ENCODE measurements at regions not wholly inside any gene's neighbourhood (a gene's known extent, or its start where the extent isn't known, plus 50 kb on each side); places are given as distances from the start of the nearest gene placed in this dataset.

DNA sequence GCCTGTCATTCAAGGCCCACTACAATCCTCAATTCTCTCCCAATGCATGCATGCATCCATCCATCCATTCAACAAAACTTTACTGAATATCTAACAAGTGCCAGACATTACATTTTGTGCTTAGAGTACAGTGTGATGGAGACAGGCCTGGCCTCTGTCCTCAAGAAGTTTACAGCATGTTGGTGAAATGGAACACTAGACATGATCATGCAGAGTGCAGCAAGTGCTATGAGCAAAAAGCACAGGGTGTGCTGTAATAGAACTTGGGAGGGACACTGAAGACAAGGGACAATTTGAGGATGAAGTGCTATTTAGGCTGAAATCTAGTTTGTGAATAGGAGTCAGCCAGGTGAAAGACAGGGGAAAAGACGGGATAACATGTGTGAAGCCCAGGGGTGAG lies 347.8 kb downstream of the PTEN start:
- no peak for DNase-seq

DNA sequence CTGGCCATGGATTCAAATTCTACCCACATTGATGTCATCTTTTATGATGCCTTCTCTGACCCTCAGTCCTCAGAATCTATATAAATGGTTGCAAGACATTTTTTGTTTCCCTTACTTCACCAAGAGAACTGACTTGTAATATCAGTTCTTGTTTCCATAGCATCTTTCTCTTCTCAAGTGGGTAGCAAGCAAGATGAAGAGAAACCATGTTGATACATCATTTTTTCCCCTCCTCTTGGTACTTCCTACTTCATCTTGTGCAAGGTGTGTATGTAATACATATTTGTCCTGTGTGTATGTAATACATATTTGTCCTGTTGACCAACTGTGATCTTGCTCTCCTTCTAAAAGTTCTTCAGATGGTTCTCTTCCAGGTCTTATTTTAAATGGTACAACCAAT lies 348.6 kb downstream of the PTEN start:
- DNase-seq = no peak

DNA sequence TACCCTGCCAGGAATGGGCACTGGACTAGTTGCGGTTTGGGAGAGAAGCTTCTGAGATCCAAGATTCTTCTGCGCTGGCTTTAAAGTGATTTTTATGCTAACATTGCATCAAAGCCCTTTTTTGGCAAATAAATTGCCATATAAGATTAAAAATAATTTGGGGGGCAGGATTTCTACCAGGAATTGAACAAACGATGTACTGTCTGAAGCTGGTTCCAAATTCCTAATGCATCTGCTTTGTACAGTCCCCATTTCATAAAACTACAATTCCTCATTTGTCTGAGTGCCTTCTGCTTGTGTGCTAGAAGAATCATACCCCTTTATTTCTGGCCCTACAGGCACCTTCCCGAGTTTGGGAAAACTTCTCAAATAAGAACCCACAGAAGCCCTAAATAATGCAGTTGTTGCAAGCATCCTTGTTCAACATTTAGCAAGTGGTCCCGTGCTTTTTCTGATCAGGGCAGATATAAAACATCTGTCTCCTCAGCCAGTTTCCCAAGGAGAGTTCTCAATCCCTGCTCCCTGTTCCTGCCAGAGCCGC lies 349.7 kb downstream of the PTEN start:
- no peak for DNase-seq

DNA sequence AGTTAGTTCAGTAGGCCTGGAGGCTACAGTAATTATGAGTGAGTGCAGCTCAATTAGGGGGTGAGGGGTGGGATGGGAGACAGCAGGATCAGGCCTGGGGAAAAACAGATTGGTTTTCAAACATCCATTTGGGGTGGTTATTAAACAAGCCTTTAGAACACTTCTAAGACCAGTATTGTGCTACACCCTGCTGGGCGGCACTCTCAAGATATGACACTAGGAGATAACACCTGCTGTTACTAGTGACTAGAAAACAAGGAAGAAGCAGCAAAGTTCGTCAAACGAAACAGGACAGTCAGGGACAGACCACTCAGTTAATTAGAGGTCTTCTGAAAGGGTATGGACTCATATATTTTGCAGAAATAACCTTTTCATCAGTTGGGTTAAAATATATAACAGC lies 353.6 kb downstream of the PTEN start:
- no peak for DNase-seq

DNA sequence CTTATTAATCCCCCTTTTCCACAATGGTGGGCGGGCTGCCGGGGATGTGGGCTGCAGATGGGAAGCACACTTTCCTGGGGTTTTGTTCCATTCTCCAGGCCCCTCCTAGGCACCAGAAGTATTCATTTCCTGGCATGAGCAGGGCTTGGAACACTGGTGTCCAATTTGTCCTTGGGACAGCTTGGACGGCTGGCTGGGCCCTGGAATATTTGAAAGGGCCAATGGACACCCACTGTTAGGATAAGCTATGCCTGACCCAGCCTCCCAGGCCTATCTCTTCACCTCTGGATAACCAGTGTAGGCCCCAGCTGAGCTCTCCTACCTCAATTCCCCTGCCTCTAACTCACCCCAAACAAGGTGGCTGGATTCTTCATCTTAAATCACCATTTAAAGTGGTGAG lies 354.9 kb downstream of the PTEN start:
- DNase-seq = no peak

DNA sequence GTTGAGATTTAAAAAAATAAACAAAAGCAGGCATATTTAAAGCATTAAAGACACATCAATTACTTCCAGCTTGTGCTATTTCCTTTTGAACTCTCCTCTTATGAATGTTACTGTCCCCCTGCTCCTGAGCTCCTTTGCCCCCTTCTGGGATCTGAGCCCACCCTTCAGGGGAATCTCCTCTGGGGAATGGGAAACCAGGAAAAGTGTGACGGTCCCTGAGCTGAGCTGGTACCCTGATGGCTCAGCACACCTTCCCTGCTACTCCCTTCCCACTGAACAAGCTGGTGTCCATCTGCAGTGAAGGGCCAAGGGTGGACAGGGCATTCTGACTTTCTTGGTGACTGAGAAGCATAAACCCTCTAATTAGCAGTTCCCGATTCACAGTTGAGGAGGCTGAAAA lies 356.3 kb downstream of the PTEN start:
- DNase-seq = no peak

DNA sequence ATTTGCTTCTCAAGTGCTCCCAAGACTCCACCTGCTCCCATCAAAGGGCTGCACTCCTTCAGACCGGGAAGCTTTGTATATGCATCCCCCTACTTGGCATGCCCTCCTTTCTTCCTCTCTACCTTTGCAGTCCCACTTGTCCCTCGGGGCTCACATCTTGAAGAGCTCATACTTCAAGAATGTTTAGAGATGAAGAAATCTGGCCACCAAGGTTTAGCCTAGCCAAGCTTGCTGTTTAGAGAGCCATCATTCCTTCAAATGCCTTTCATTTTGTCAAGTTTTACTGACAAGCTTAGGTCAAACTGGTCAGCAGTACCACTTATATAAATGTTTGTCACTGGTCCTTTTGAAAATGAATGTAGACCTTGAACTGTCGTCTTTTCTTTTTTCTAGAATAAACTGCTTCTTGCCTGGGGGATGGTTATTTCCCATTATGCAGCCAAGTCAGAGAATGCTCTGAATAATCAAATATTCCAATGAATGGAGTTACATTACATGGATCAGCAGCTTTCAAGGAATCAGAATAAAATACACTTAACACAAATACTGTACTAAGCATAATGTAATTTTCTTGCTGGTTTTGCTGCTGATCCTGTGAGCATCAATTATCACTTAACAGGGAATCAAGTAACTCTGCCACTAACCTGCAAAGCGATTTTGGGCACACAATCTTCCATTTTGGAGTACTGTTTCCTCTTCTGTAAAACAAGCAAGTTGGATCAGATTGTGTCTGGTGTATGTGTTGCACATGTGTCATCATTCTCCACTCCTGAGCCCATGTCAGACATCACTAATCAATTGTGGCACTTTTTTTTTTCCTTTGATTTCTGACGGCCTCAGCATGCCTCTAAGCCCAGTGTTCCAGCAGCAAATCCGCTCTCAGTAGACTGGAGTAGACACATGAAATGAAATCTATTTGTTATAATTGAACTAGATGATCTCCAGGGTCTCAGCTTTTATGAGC lies 357.9 kb downstream of the PTEN start:
- no peak for DNase-seq

DNA sequence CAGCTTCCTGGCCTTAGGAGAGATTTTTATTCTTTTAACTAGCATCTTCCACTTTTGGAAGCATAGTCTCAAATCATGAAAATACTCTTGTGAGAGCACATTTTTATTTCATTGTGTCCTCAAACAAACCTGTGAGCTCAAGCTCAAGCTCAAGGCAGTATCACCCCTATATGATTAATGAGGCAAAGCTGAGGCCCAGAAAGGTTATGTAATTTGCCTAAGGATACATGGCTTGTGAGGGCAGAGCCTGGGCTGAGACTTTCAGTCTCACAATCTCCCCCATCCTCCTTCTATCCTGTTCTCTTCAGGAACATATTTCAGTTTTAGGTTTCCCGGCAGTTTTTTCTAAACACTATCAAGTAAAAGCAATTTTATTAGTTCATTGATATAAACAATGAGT lies 359.5 kb downstream of the PTEN start:
- DNase-seq = no peak

Data from NCI-H2107 (cell line).